ENCODE measurements at regions not wholly inside any gene's neighbourhood (a gene's known extent, or its start where the extent isn't known, plus 50 kb on each side); places are given as distances from the start of the nearest gene placed in this dataset.

- DNase-seq = no peak
Measured at GRCh38 chr21:28783641-28784185, 209.0 kb downstream of the LTN1 start.

- DNase-seq = no peak
Measured at GRCh38 chr21:28781602-28782276, 210.9 kb downstream of the LTN1 start.

GRCh38 chr21:28779914-28780313, 212.8 kb downstream of the LTN1 start:
- DNase-seq = no peak

GRCh38 chr21:28776251-28776650, 216.4 kb downstream of the LTN1 start:
- peak; percentile 85 for DNase-seq

- DNase-seq = no peak
Measured at GRCh38 chr21:28775071-28775470, 217.6 kb downstream of the LTN1 start.

GRCh38 chr21:28773036-28773435, 219.6 kb downstream of the LTN1 start:
- DNase-seq = no peak

- peak; percentile 87 for DNase-seq
Measured at GRCh38 chr21:28771790-28772501, 220.7 kb downstream of the LTN1 start.

GRCh38 chr21:28770867-28771661, 221.6 kb downstream of the LTN1 start:
- DNase-seq = no peak

- DNase-seq = no peak
Measured at GRCh38 chr21:28769683-28770082, 223.0 kb downstream of the LTN1 start.

- no peak for DNase-seq
Measured at GRCh38 chr21:28768753-28769152, 223.9 kb downstream of the LTN1 start.

GRCh38 chr21:28767523-28767922, 225.2 kb downstream of the LTN1 start:
- DNase-seq = no peak

GRCh38 chr21:28763809-28764418, 228.8 kb downstream of the LTN1 start:
- no peak for DNase-seq

- no peak for DNase-seq
Measured at GRCh38 chr21:28762357-28762735, 230.3 kb downstream of the LTN1 start.

- DNase-seq = peak; percentile 53
Measured at GRCh38 chr21:28761674-28762356, 230.9 kb downstream of the LTN1 start.

- DNase-seq = no peak
Measured at GRCh38 chr21:28758883-28759242, 233.8 kb downstream of the LTN1 start.

- DNase-seq = peak; percentile 31
Measured at GRCh38 chr21:28758042-28758882, 234.4 kb downstream of the LTN1 start.

GRCh38 chr21:28754862-28755261, 237.8 kb downstream of the LTN1 start:
- DNase-seq = no peak

- DNase-seq = peak; percentile 85
Measured at GRCh38 chr21:28754127-28754611, 238.5 kb downstream of the LTN1 start.

GRCh38 chr21:28752131-28752530, 240.5 kb downstream of the LTN1 start:
- DNase-seq = no peak

GRCh38 chr21:28751176-28751575, 241.5 kb downstream of the LTN1 start:
- DNase-seq = no peak

GRCh38 chr21:28750565-28750964, 242.1 kb downstream of the LTN1 start:
- DNase-seq = no peak
